ENCODE measurements at regions not wholly inside any gene's neighbourhood (a gene's known extent, or its start where the extent isn't known, plus 50 kb on each side); places are given as distances from the start of the nearest gene placed in this dataset.
A peak's percentile ranks its signal among the peaks of the same experiment; 100 is the strongest.

DNA sequence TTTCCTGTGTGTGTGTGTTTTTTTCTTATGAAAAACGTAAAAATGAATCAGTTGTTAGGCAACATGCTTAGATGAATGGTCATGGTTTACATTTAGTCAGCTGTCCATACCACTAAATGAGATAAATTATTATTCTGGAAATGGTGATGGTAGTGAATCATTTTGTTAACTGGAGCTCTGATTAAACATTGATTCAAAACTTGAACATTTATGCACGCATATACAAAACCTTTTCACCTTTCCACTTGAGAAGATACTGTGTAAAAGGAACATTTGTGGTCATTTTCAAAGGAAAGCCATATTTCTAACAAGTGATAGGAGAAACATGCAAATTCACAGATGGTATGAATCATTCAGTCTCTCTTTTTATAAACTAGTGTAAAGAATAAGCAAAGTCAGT lies 162.0 kb downstream of the SLC25A46 start:
- TF ChIP-seq, protein P1, sequence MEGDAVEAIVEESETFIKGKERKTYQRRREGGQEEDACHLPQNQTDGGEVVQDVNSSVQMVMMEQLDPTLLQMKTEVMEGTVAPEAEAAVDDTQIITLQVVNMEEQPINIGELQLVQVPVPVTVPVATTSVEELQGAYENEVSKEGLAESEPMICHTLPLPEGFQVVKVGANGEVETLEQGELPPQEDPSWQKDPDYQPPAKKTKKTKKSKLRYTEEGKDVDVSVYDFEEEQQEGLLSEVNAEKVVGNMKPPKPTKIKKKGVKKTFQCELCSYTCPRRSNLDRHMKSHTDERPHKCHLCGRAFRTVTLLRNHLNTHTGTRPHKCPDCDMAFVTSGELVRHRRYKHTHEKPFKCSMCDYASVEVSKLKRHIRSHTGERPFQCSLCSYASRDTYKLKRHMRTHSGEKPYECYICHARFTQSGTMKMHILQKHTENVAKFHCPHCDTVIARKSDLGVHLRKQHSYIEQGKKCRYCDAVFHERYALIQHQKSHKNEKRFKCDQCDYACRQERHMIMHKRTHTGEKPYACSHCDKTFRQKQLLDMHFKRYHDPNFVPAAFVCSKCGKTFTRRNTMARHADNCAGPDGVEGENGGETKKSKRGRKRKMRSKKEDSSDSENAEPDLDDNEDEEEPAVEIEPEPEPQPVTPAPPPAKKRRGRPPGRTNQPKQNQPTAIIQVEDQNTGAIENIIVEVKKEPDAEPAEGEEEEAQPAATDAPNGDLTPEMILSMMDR (IDR thresholded peaks at IDR 0.05; ENCODE audit: insufficient read depth, missing control alignments), result no peak
- DNase-seq (ENCODE audit: insufficient read length, low spot score), result no peak
- FAIRE-seq, result peak; percentile 60

DNA sequence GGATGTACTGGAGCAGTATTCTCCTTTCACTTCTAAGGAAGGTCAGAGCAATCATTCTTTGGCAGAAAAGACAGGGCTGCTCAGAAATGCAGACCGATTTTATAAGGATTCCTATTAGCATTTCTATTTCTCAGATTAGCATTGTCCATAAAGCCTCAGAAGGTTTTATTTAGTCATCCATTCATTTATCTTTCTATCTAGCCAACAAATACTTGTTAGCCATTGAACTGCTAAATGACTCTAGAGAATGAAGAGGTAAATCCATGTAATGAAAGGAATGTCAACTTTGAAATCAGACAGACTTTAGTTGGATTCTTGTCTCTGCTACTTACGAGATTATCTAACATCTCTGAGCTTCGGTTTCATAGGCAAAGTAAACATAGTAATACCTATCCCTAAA lies 165.2 kb downstream of the SLC25A46 start:
- TF ChIP-seq, protein P1 (IDR thresholded peaks at IDR 0.05; ENCODE audit: insufficient read depth, missing control alignments), result no peak
- no peak for FAIRE-seq
- DNase-seq (ENCODE audit: insufficient read length, low spot score), result no peak

DNA sequence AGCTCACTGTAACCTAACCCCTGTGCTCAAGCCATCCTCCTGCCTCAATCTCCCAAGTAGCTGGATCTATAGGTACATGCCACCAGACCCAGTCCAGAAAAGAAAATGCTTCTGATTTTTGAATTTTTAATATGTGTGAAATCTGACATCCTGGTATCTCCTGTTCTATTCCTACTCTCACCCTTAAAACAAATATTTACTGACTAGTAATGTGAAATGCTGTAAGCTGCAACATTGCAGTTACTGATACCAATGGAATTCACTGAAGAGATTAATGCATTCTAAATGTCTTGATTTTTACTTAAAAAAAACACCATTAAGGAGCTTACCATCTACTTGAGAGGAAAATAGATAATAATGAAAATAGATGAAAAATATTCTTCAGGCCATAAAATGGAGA lies 162.7 kb upstream of the TSLP start:
- DNase-seq (ENCODE audit: insufficient read length, low spot score) (no peak), FAIRE-seq (no peak)
- TF ChIP-seq, protein P1 (IDR thresholded peaks at IDR 0.05; ENCODE audit: insufficient read depth, missing control alignments), result no peak

DNA sequence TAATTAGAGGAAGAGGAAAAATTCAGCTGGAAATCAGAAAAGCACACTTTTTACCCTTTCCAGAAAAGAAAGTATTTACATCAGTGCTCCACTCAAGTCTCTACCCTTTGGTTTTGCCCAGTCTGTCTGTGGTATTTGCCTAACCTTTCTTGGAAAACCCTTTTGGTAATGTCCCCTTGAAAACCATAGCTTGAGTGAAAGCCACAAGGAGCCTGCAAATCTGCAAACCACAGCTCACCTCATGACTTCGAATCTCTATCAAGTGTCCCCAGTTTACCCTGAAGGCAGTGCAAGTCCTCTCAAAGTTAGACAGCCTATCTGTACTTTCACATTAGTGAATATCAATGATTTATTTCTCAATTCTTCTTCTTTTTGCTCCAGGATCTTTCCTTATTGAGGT lies 162.1 kb upstream of the TSLP start:
- DNase-seq (ENCODE audit: insufficient read length, low spot score) (no peak), FAIRE-seq (no peak)
- TF ChIP-seq, protein P1 (IDR thresholded peaks at IDR 0.05; ENCODE audit: insufficient read depth, missing control alignments), result no peak

DNA sequence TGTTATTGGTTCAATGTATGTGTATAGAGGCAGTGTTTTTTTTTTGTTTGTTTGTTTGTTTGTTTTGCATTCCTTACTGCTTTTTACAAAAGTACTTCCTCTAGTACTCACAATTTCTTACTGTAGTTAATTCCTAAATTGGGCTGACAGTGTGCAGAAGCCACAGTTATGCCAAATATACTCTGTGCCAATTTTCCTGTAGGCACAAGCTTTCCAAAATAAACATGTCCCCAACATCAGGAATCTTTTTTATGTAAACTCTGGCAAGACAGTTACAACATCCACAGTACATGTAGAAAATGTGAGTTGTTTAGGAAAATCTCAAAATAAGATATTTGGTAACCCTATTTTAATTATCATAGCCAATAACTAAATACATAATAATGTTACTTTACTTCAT lies 161.6 kb upstream of the TSLP start:
- DNase-seq (ENCODE audit: insufficient read length, low spot score) (no peak), FAIRE-seq (no peak)
- TF ChIP-seq, protein P1 (IDR thresholded peaks at IDR 0.05; ENCODE audit: insufficient read depth, missing control alignments), result no peak

DNA sequence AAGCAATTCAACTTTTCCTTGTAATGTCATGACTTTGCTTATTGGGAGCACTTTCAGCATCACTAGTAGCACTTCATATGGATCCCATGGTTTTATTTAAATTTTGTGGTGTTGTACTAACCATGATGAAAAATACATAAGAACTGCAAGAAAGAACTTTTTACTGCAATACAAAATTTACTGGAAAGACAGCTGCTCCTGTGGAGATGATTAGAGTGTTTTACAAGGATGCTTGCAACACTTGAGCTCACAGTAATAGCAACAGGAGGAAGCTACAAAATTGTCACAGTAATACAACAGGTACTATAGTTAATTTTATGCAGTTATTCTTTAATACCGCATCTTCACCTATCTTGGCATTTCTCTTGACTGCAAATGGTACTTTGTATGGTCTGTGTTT lies 158.3 kb upstream of the TSLP start:
- FAIRE-seq (no peak), DNase-seq (ENCODE audit: insufficient read length, low spot score) (no peak)
- TF ChIP-seq, protein P1 (IDR thresholded peaks at IDR 0.05; ENCODE audit: insufficient read depth, missing control alignments), result no peak

DNA sequence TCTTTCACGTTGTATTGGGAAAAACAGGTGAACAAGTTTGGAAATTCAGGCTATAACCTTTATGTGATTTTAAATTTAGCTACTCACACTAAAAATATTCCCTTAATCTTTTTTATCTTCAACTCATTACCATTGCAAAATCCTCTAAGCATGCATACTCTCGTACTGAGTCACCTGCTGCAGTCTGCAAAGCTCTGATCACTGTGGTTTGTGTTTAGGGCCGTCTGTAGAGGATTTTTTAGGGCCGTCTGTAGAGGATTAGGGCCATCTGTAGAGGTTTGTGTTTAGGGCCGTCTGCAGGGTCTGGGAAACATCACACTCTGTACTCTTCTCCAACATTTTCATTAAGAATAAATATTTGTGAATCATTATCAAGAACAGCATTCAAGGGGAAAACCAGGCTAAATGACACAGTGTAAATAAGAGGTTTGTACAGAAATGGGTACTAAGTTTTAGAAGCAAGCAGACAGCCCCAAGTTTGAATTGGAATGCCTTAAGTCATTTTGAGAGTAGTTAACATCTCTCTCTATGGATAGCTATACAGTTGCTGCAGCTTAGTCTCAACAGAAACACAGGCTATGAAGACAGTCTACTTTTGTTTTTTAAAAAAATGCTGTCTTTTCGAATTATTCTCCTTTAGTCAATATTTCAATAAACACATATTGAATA lies 155.0 kb upstream of the TSLP start:
- TF ChIP-seq, protein P1 (IDR thresholded peaks at IDR 0.05; ENCODE audit: insufficient read depth, missing control alignments), result no peak
- FAIRE-seq (peak; percentile 51), DNase-seq (ENCODE audit: insufficient read length, low spot score) (no peak)
